ENCODE measurements at regions not wholly inside any gene's neighbourhood (a gene's known extent, or its start where the extent isn't known, plus 50 kb on each side); places are given as distances from the start of the nearest gene placed in this dataset.

DNA sequence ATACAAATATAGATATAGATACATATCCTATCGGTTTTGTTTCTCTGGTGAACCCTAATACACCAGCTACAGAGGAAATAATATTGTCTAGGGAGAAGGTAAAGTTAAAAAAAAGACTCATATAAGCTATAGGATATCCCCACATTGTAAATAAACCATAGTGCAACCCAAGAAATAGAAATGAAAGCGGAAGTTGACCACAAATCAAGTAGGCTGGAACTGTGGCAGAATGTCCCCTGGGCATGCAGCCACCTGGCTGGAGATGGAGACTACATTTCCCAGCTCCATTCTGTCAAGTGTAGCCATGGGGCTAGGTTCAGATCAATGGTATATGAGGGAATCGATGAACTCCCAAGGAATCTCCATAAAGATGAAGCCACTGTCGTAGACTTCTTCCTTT lies 70.1 kb upstream of the RPS6KA2 start:
- no peak for DNase-seq
- no peaks in the 10 kb centered on the region for H3K9me3 ChIP-seq
- H3K27ac ChIP-seq: no peak overlapping the region
- no peak overlapping the region for H3K4me3 ChIP-seq
- intact Hi-C loops (cut with DNase I): no loop called here
- H3K4me1 ChIP-seq: peaks cover 0 to 7% (median 2%) of the 10 kb centered on the region in 12 donors
- no peak for TF ChIP-seq POLR2A (IDR thresholded peaks at IDR 0.05)
- TF ChIP-seq, protein P1, sequence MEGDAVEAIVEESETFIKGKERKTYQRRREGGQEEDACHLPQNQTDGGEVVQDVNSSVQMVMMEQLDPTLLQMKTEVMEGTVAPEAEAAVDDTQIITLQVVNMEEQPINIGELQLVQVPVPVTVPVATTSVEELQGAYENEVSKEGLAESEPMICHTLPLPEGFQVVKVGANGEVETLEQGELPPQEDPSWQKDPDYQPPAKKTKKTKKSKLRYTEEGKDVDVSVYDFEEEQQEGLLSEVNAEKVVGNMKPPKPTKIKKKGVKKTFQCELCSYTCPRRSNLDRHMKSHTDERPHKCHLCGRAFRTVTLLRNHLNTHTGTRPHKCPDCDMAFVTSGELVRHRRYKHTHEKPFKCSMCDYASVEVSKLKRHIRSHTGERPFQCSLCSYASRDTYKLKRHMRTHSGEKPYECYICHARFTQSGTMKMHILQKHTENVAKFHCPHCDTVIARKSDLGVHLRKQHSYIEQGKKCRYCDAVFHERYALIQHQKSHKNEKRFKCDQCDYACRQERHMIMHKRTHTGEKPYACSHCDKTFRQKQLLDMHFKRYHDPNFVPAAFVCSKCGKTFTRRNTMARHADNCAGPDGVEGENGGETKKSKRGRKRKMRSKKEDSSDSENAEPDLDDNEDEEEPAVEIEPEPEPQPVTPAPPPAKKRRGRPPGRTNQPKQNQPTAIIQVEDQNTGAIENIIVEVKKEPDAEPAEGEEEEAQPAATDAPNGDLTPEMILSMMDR (IDR thresholded peaks at IDR 0.05): no peak
- no peaks in the 10 kb centered on the region for H3K27me3 ChIP-seq
- no peak for ATAC-seq
- WGBS, 4 donors: 84 to 96% (median 90%) methylated on average over 4 of the region's 4 CpGs
- H3K36me3 ChIP-seq: no peaks in the 10 kb centered on the region

DNA sequence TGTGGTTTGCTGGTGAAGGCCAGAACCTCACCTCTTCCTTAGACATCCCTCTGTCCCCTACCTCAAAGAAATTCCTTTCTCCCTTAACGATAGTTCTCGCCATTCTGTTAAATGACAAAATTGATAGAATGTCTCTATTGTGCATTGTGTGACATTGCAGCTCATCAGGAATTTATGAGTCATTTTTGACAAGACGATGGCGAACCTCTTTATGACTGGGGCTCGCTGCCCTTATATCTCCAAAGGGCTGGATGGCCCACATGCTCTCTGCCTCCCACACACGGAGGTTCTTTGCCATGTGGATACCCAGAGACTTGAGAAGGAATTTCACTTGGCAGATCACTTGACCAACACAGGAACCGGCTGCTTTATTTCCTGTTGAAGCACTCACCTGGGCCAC lies 66.8 kb upstream of the RPS6KA2 start:
- TF ChIP-seq, protein P1 (IDR thresholded peaks at IDR 0.05): no peak
- no peak for TF ChIP-seq POLR2A (IDR thresholded peaks at IDR 0.05)
- intact Hi-C loops (cut with DNase I): loop anchor here in 4 of 10 donors (5.0 kb wide), 4 partner anchors 57 to 137 kb away; partner anchors contain the start of gene RPS6KA2 (in 1 of the 4)
- Histone ChIP-seq H3K27me3 (no peaks in the 10 kb centered on the region), H3K4me1 (peaks cover 0 to 22% (median 11%) of the 10 kb centered on the region in 12 donors), H3K36me3 (no peaks in the 10 kb centered on the region), H3K27ac (no peak overlapping the region), H3K9me3 (no peaks in the 10 kb centered on the region), H3K4me3 (no peak overlapping the region)
- no peak for ATAC-seq
- 83 to 93% (median 92%) methylated on average over 7 of the region's 7 CpGs for WGBS, 4 donors
- no peak for DNase-seq

DNA sequence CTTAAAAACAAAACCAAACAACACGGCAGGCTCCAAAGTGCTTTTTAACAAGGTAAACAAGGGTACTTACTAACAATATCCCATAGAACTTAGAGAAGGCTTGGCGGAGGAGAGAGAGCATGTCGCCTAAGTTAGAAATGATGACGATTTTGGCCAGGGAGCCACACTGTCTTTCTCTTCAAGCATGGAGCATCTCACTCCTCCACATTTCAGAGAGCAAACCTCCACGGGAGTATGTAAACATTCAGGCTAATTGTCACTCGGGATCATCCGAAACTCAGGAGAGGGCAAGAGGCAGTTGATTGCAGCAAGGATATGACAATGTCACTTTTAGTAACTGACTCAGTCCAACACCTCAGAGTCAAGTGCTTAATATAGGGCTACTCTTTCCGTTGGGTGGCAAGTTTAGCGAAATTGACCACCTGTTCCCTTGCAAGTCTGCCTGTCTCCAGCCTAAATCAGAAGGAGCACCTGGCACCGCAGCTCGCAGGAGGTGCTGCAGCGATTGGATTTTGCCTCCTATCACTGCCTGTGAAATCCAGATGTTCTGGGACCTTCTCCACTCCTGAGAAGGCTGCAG lies 65.8 kb upstream of the RPS6KA2 start:
- no peaks in the 10 kb centered on the region for H3K27me3 ChIP-seq
- H3K36me3 ChIP-seq: no peaks in the 10 kb centered on the region
- no peaks in the 10 kb centered on the region for H3K9me3 ChIP-seq
- H3K27ac ChIP-seq: no peak overlapping the region
- no peak for TF ChIP-seq POLR2A (IDR thresholded peaks at IDR 0.05)
- TF ChIP-seq, protein P1 (IDR thresholded peaks at IDR 0.05): no peak
- intact Hi-C loops (cut with DNase I): loop anchor here in 4 of 10 donors (5.0 kb wide), 4 partner anchors 56 to 136 kb away; partner anchors contain the start of gene RPS6KA2 (in 1 of the 4)
- no peak overlapping the region for H3K4me3 ChIP-seq
- no peak for DNase-seq
- H3K4me1 ChIP-seq: peaks cover 0 to 22% (median 11%) of the 10 kb centered on the region in 12 donors
- WGBS, 4 donors: 83 to 84% (median 83%) methylated on average over 12 of the region's 12 CpGs
- no peak for ATAC-seq

DNA sequence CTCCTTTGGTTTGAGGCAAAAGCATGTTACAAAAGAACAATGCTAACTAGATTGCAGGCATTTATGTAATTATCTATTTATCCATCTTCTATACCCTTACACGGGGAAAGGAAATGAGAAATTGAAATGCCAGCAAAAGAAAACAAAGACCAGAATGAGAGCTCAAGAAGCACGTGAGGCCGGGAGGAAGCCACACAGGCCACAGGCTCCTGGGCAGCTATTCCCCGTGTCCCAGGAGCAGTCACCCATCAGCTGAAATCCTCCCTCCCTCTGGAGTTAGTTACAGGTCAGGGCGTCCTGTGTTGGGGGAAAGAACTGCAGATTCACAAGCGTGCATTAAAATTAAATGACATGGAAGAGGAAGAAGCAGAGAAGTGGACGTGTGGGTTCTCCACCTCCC lies 64.7 kb upstream of the RPS6KA2 start:
- WGBS, 4 donors: 28 to 32% (median 29%) methylated on average over 7 of the region's 7 CpGs
- H3K9me3 ChIP-seq: no peaks in the 10 kb centered on the region
- intact Hi-C loops (cut with DNase I): loop anchor here in 5 of 10 donors (2.0 to 5.0 kb wide), 5 partner anchors 54 to 134 kb away; partner anchors contain the start of gene RPS6KA2 (in 2 of the 5)
- ATAC-seq (peak in 3 of 4 donors; percentile 19 to 52 (median 39)), DNase-seq (no peak)
- H3K4me3 ChIP-seq: no peak overlapping the region
- H3K4me1 ChIP-seq: peaks cover 0 to 22% (median 11%) of the 10 kb centered on the region in 12 donors
- H3K27me3 ChIP-seq: no peaks in the 10 kb centered on the region
- TF ChIP-seq POLR2A (IDR thresholded peaks at IDR 0.05): no peak
- TF ChIP-seq, protein P1 (IDR thresholded peaks at IDR 0.05): no peak
- H3K27ac ChIP-seq: peak overlapping the region in 10 of 12 donors; percentile 27 to 87 (median 69)
- H3K36me3 ChIP-seq: no peaks in the 10 kb centered on the region
